ENCODE measurements at regions not wholly inside any gene's neighbourhood (a gene's known extent, or its start where the extent isn't known, plus 50 kb on each side); places are given as distances from the start of the nearest gene placed in this dataset.

DNA sequence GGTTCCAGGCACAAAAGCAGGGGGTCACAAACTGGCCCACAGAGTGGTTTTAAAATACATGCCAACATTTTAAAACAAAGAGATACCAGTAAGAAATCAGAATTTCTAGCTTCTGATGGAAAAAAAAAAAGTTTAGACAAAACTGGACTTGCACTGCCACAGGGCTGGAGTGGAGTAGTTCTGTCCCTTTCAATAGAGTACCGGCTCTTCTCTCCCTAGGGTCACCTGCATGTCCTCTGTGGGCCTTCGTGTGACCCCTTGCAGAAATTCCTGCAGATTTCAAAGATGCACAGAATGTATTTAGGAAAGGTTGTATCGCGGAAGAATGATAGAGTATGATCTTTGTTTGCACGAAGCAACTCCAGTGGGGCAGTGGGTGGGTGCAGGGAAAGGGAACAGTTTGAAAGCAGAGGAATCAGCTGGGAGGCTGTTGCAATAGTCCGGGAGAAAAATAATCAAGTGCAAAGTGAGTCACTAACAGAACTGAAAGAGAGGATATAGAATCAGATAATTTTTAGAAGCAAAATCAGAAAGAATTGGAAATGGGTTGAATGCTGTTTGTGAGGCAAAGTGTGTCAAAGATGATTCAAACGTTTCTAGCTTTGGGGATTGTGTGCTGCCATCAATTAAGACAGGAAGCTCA is 97.3 kb upstream of the STXBP5 start:
- no peak overlapping the region for H3K4me3 ChIP-seq
- H3K36me3 ChIP-seq (ENCODE audit: low read depth, missing control alignments): no peaks in the 10 kb centered on the region
- H3K4me1 ChIP-seq: no peaks in the 10 kb centered on the region
- intact Hi-C loops (cut with DNase I; ENCODE audit: low total_unique reads): no loop called here
- TF ChIP-seq, protein P1, sequence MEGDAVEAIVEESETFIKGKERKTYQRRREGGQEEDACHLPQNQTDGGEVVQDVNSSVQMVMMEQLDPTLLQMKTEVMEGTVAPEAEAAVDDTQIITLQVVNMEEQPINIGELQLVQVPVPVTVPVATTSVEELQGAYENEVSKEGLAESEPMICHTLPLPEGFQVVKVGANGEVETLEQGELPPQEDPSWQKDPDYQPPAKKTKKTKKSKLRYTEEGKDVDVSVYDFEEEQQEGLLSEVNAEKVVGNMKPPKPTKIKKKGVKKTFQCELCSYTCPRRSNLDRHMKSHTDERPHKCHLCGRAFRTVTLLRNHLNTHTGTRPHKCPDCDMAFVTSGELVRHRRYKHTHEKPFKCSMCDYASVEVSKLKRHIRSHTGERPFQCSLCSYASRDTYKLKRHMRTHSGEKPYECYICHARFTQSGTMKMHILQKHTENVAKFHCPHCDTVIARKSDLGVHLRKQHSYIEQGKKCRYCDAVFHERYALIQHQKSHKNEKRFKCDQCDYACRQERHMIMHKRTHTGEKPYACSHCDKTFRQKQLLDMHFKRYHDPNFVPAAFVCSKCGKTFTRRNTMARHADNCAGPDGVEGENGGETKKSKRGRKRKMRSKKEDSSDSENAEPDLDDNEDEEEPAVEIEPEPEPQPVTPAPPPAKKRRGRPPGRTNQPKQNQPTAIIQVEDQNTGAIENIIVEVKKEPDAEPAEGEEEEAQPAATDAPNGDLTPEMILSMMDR (IDR thresholded peaks at IDR 0.05): no peak
- no peak for TF ChIP-seq POLR2A (IDR thresholded peaks at IDR 0.05)
- no peak for DNase-seq
- H3K27ac ChIP-seq: no peak overlapping the region
- no peaks in the 10 kb centered on the region for H3K9me3 ChIP-seq
- no peaks in the 10 kb centered on the region for H3K27me3 ChIP-seq
- WGBS, 2 donors: 67 to 69% methylated on average over 7 of the region's 7 CpGs

DNA sequence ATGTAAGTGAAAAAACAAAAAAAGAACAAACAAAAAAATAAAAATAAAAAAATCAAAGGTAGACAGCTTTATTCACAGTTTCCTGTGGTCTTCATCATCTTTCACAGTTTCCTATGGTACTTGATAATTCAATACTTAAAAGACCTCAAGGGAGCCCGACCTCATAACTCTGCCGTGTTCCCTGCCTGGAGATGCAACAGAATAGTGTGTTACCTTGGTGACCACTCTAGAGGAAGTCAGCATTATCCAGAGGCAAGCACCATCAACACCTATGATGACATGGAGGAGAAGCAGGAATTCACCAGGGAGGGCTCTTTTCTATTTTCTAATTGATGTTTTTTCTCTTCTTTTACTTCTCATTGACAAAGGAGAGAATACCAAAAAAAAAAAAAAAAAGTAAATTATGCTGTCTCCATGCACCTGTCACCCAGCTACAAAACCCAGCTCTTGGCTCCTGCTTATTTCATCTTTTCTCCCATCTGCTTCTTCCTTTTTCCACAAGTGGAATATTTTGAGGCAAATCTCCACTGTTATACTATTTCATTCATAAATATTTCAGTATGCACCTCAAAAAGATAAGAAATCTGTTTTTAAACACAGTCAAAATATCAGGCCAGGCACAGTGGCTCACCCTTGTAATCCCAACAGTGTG is 95.8 kb upstream of the STXBP5 start:
- intact Hi-C loops (cut with DNase I; ENCODE audit: low total_unique reads): no loop called here

DNA sequence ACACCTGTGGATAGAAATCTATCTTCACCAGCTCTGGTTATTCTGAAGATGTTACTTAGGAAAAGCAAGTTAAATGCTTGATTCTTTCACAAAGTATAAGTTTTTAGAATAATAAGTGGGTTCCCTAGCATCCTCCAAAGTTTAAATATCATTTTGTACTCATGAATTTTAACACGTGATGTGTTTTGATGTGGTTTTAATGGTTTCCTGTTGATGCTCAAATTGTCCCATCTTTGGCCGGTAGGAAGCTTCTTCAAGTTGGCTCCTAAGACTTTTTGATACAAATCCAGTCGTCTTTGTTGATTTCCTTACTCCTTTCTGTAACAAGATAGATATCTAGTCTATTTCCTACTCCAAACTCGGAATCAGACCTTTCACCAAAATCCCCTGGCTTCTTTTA is 94.5 kb upstream of the STXBP5 start:
- intact Hi-C loops (cut with DNase I; ENCODE audit: low total_unique reads): no loop called here
- H3K27ac ChIP-seq: no peak overlapping the region
- 84 to 88% methylated on average over 4 of the region's 4 CpGs for WGBS, 2 donors
- no peaks in the 10 kb centered on the region for H3K4me1 ChIP-seq
- TF ChIP-seq, protein P1 (IDR thresholded peaks at IDR 0.05): no peak
- no peak for TF ChIP-seq POLR2A (IDR thresholded peaks at IDR 0.05)
- H3K36me3 ChIP-seq (ENCODE audit: low read depth, missing control alignments): no peaks in the 10 kb centered on the region
- no peaks in the 10 kb centered on the region for H3K27me3 ChIP-seq
- H3K9me3 ChIP-seq: no peaks in the 10 kb centered on the region
- DNase-seq: no peak
- H3K4me3 ChIP-seq: no peak overlapping the region

More for the DNA sequence above, 95.8 kb upstream of the STXBP5 start:
- Histone ChIP-seq H3K36me3 (ENCODE audit: low read depth, missing control alignments) (no peaks in the 10 kb centered on the region), H3K4me1 (no peaks in the 10 kb centered on the region), H3K9me3 (no peaks in the 10 kb centered on the region), H3K4me3 (no peak overlapping the region), H3K27ac (no peak overlapping the region), H3K27me3 (no peaks in the 10 kb centered on the region)
- WGBS, 2 donors: 76 to 80% methylated on average over 2 of the region's 2 CpGs
- TF ChIP-seq POLR2A (IDR thresholded peaks at IDR 0.05): no peak
- TF ChIP-seq, protein P1 (IDR thresholded peaks at IDR 0.05): no peak
- no peak for DNase-seq

DNA sequence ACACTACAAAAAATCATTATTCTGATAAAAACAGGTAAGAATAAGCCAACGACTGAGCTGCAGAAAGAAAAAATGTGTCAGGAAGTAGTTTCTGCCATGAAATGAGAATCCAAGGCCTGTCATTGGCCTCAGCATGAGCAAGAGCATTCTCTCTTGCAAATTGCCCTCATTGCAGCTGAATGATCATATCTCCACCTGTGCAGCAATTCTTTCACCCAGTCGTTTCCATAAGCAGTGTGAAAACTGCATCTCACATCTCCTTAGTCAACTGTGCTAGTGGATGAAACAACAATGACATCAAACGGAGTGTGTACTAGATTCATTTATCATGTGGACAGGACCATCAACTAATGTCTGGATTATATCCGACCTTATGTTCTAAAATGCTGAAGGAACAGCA is 88.2 kb upstream of the STXBP5 start:
- no peaks in the 10 kb centered on the region for H3K27me3 ChIP-seq
- no peaks in the 10 kb centered on the region for H3K9me3 ChIP-seq
- no peak overlapping the region for H3K27ac ChIP-seq
- no peak for DNase-seq
- H3K36me3 ChIP-seq (ENCODE audit: low read depth, missing control alignments): no peaks in the 10 kb centered on the region
- TF ChIP-seq, protein P1 (IDR thresholded peaks at IDR 0.05): no peak
- no peak for TF ChIP-seq POLR2A (IDR thresholded peaks at IDR 0.05)
- 73 to 80% methylated on average over 4 of the region's 4 CpGs for WGBS, 2 donors
- H3K4me3 ChIP-seq: no peak overlapping the region
- no peaks in the 10 kb centered on the region for H3K4me1 ChIP-seq
- intact Hi-C loops (cut with DNase I; ENCODE audit: low total_unique reads): no loop called here

DNA sequence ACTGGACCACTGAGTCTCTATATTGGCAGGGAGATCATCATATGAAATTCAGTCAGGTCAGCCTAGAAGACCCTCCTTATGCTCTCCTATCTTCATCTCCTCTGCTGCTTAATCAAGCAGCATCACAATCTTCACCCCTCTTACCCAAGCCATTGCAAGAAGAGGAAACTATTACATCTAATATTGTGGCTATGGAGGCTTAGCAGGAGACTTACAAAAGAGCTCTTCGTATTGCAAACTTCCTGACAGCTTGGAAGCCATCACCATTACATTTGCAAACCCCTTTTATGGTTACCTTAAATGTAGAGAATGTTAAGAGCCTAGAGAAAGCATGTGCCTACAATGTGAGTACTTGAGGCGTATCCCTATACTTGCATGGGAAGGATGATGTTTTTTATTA is 87.2 kb upstream of the STXBP5 start:
- no peaks in the 10 kb centered on the region for H3K36me3 ChIP-seq (ENCODE audit: low read depth, missing control alignments)
- 91 to 93% methylated on average over 2 of the region's 2 CpGs for WGBS, 2 donors
- no peaks in the 10 kb centered on the region for H3K9me3 ChIP-seq
- no peak overlapping the region for H3K27ac ChIP-seq
- no peaks in the 10 kb centered on the region for H3K27me3 ChIP-seq
- intact Hi-C loops (cut with DNase I; ENCODE audit: low total_unique reads): no loop called here
- TF ChIP-seq, protein P1 (IDR thresholded peaks at IDR 0.05): no peak
- no peak for TF ChIP-seq POLR2A (IDR thresholded peaks at IDR 0.05)
- no peak overlapping the region for H3K4me3 ChIP-seq
- no peaks in the 10 kb centered on the region for H3K4me1 ChIP-seq
- no peak for DNase-seq
